Aorta (tissue), 5 donors: ENCODE measurements at regions not wholly inside any gene's neighbourhood (a gene's known extent, or its start where the extent isn't known, plus 50 kb on each side); places are given as distances from the start of the nearest gene placed in this dataset.

Experiments used
- ATAC-seq: fragments of 200-7000 bp; cut with Tn5 transposase; one replicate; pipeline ENCODE4 v1.9.1; 2022; ENCODE audit warnings: moderate library complexity; ENCODE audit not compliant: low FRiP score
- DNase-seq, 2 donors: peaks; one replicate each; pipeline ENCODE4 v3.0.0-alpha.2; 2020
- H3K27ac ChIP-seq, 2 donors: one replicate each; pipeline ENCODE4 v1.5.1; 2013; ENCODE audit warnings: low read length in 2 of 2, mild to moderate bottlenecking in 2 of 2, moderate library complexity in 2 of 2, control low read depth in 1 of 2, inconsistent platforms in 1 of 2, low read depth in 1 of 2
- H3K27me3 ChIP-seq, 2 donors: one replicate each; pipeline ENCODE4 v1.6.1; 2013; ENCODE audit warnings: control low read depth in 1 of 2, low read length in 1 of 2, mild to moderate bottlenecking in 1 of 2, moderate library complexity in 1 of 2; ENCODE audit not compliant: insufficient read depth in 2 of 2, control insufficient read depth in 1 of 2
- H3K36me3 ChIP-seq, 2 donors: one replicate each; pipeline ENCODE4 v1.6.1; 2013; ENCODE audit warnings: control low read depth in 1 of 2, low read length in 1 of 2, mild to moderate bottlenecking in 1 of 2; ENCODE audit not compliant: insufficient read depth in 2 of 2, control insufficient read depth in 1 of 2
- H3K4me1 ChIP-seq, 2 donors: one replicate each; pipeline ENCODE4 v1.6.1; 2013; ENCODE audit warnings: low read length in 2 of 2, control low read depth in 1 of 2, mild to moderate bottlenecking in 1 of 2, moderate library complexity in 1 of 2; ENCODE audit not compliant: insufficient read depth in 2 of 2, control insufficient read depth in 1 of 2
- H3K4me3 ChIP-seq, 2 donors: one replicate each; pipeline ENCODE4 v1.5.1; 2013; ENCODE audit warnings: low read length in 2 of 2, control low read depth in 1 of 2, mild to moderate bottlenecking in 1 of 2
- H3K9me3 ChIP-seq: one replicate; pipeline ENCODE4 v1.6.1; 2013; ENCODE audit warnings: mild to moderate bottlenecking, low read length; ENCODE audit not compliant: control insufficient read depth
- WGBS, 2 donors: extraction: QIAGEN DNeasy Blood & Tissue Kit; methylation state at CpG; one replicate each; pipeline ENCODE4 v1.1.7; 2013; 5-methylcytosine and 5-hydroxymethylcytosine counted together
- intact Hi-C, 2 donors: fragments of 100-400 bp; cut with DNase I; formaldehyde crosslinking; loops; one replicate each; pipeline versions ENCODE4 v1.14.2 to v1.15.0; 2022
- donor health status: healthy with polysubstance abuse.
- donor health status: Bipolar disorder and iron deficiency.
- donor health status: DM: no; HTN: no; CAD: no.
- donor health status: DM: no; HTN: no; CAD: no.
- donor health status: DM: yes; HTN: yes; CAD: no.

GRCh38 chr2:241924069-241924908, 54.8 kb downstream of the RTP5 start:
- intact Hi-C loops, result no loop called here
- Histone ChIP-seq H3K36me3 (no peaks in the 10 kb centered on the region), H3K27me3 (no peaks in the 10 kb centered on the region), H3K4me1 (no peaks in the 10 kb centered on the region), H3K27ac (no peak overlapping the region), H3K4me3 (no peak overlapping the region), H3K9me3 (peaks cover 1% of the 10 kb centered on the region)
- no peak for DNase-seq
- ATAC-seq, result no peak
- 79% methylated on average over 11 of the region's 11 CpGs for WGBS, 2 donors

- intact Hi-C loops, result no loop called here
- no peak for ATAC-seq
Observed at GRCh38 chr2:241924909-241925250, 55.4 kb downstream of the RTP5 start.

GRCh38 chr2:241925277-241925676, 55.7 kb downstream of the RTP5 start:
- Histone ChIP-seq H3K27me3 (no peaks in the 10 kb centered on the region), H3K4me1 (no peaks in the 10 kb centered on the region), H3K36me3 (no peaks in the 10 kb centered on the region), H3K4me3 (no peak overlapping the region), H3K27ac (no peak overlapping the region), H3K9me3 (peaks cover 1% of the 10 kb centered on the region)
- DNase-seq, result no peak
- WGBS, 2 donors, result 65 to 81% methylated on average over 15 of the region's 15 CpGs
- intact Hi-C loops, result no loop called here
- no peak for ATAC-seq

More at GRCh38 chr2:241924909-241925250, 55.4 kb downstream of the RTP5 start:
- WGBS, 2 donors, result 73 to 76% methylated on average over 7 of the region's 7 CpGs
- Histone ChIP-seq H3K9me3 (peaks cover 1% of the 10 kb centered on the region), H3K27ac (no peak overlapping the region), H3K4me1 (no peaks in the 10 kb centered on the region), H3K4me3 (no peak overlapping the region), H3K36me3 (no peaks in the 10 kb centered on the region), H3K27me3 (no peaks in the 10 kb centered on the region)
- DNase-seq, result no peak

GRCh38 chr2:241925821-241926441, 56.4 kb downstream of the RTP5 start:
- peak; percentile 22 for ATAC-seq
- Histone ChIP-seq H3K36me3 (no peaks in the 10 kb centered on the region), H3K4me3 (no peak overlapping the region), H3K27ac (no peak overlapping the region), H3K9me3 (peaks cover 1% of the 10 kb centered on the region), H3K27me3 (no peaks in the 10 kb centered on the region), H3K4me1 (no peaks in the 10 kb centered on the region)
- WGBS, 2 donors, result 75 to 76% methylated on average over 21 of the region's 21 CpGs
- no peak for DNase-seq
- intact Hi-C loops, result no loop called here

GRCh38 chr2:241926541-241927311, 57.2 kb downstream of the RTP5 start:
- ATAC-seq (no peak), DNase-seq (no peak)
- H3K4me3 ChIP-seq, result no peak overlapping the region
- no peaks in the 10 kb centered on the region for H3K36me3 ChIP-seq
- H3K9me3 ChIP-seq, result peaks cover 1% of the 10 kb centered on the region
- H3K27ac ChIP-seq, result no peak overlapping the region
- H3K27me3 ChIP-seq, result no peaks in the 10 kb centered on the region
- intact Hi-C loops, result no loop called here
- no peaks in the 10 kb centered on the region for H3K4me1 ChIP-seq
- 75 to 78% methylated on average over 32 of the region's 32 CpGs for WGBS, 2 donors

- WGBS, 2 donors, result 85 to 88% methylated on average over 22 of the region's 22 CpGs
- DNase-seq (no peak), ATAC-seq (no peak)
- H3K36me3 ChIP-seq, result no peaks in the 10 kb centered on the region
- no peak overlapping the region for H3K4me3 ChIP-seq
- peaks cover under 1% of the 10 kb centered on the region for H3K9me3 ChIP-seq
- no peak overlapping the region for H3K27ac ChIP-seq
- H3K4me1 ChIP-seq, result no peaks in the 10 kb centered on the region
- no peaks in the 10 kb centered on the region for H3K27me3 ChIP-seq
- intact Hi-C loops, result no loop called here
Observed at GRCh38 chr2:241929551-241930490, 60.3 kb downstream of the RTP5 start.

- no peak for DNase-seq
- Histone ChIP-seq H3K9me3 (no peaks in the 10 kb centered on the region), H3K27me3 (no peaks in the 10 kb centered on the region), H3K4me3 (no peak overlapping the region), H3K4me1 (no peaks in the 10 kb centered on the region), H3K36me3 (no peaks in the 10 kb centered on the region), H3K27ac (no peak overlapping the region)
- intact Hi-C loops, result no loop called here
- ATAC-seq, result no peak
- WGBS, 2 donors, result 94% methylated on average over 30 of the region's 30 CpGs
Observed at GRCh38 chr2:241931084-241931975, 61.8 kb downstream of the RTP5 start.
